ENCODE measurements at regions not wholly inside any gene's neighbourhood (a gene's known extent, or its start where the extent isn't known, plus 50 kb on each side); places are given as distances from the start of the nearest gene placed in this dataset.
A peak's percentile ranks its signal among the peaks of the same experiment; 100 is the strongest.

DNA sequence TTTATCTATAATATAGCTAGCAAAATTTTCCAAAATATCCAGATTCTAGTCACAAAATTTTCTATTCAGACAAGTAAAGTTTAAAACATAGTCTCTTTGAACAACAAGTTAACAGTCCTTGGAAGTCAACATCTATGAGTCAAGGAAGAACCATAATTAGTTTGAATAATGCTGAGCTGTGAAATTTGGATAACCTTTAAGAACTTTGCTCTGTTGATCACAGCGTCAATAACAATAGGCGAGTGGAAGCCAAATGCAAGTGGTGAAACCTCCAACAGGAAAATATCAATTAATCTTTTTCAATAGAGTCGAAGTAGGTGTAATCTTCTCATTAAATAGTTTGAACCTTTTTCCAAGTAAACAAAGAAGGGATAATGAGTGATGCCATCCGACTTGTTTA, 466.6 kb downstream of the FOXG1 start:
- DNase-seq (ENCODE audit: low read depth), result no peak

DNA sequence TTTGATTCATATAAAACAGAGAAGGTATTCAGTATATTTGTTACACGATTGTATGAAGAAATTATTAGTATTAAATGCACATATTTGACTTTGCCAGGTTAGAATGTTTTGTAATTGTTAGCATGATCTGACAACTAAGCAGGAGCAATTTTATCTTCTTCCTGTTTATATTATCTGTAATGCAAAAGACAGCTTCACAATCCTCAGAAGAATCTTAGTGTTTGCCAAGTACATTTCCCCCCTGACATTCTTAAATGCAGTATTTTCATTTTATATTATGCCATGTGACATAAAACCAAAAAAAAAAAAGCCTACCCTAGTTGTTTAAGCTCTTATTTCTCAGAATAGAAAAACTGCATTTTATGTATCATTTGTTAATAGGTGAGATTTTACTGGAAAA, 469.4 kb downstream of the FOXG1 start:
- no peak overlapping the region for H3K4me3 ChIP-seq (ENCODE audit: control insufficient read depth, low read depth, low read length)
- TF ChIP-seq, protein P1, sequence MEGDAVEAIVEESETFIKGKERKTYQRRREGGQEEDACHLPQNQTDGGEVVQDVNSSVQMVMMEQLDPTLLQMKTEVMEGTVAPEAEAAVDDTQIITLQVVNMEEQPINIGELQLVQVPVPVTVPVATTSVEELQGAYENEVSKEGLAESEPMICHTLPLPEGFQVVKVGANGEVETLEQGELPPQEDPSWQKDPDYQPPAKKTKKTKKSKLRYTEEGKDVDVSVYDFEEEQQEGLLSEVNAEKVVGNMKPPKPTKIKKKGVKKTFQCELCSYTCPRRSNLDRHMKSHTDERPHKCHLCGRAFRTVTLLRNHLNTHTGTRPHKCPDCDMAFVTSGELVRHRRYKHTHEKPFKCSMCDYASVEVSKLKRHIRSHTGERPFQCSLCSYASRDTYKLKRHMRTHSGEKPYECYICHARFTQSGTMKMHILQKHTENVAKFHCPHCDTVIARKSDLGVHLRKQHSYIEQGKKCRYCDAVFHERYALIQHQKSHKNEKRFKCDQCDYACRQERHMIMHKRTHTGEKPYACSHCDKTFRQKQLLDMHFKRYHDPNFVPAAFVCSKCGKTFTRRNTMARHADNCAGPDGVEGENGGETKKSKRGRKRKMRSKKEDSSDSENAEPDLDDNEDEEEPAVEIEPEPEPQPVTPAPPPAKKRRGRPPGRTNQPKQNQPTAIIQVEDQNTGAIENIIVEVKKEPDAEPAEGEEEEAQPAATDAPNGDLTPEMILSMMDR (IDR thresholded peaks at IDR 0.05; ENCODE audit: control insufficient read depth, insufficient read depth, low read depth, low read length, missing control alignments), result no peak
- no peak for DNase-seq (ENCODE audit: low read depth)

More for the DNA sequence above, 466.6 kb downstream of the FOXG1 start:
- no peak overlapping the region for H3K4me3 ChIP-seq (ENCODE audit: control insufficient read depth, low read depth, low read length)
- TF ChIP-seq, protein P1 (IDR thresholded peaks at IDR 0.05; ENCODE audit: control insufficient read depth, insufficient read depth, low read depth, low read length, missing control alignments), result no peak

DNA sequence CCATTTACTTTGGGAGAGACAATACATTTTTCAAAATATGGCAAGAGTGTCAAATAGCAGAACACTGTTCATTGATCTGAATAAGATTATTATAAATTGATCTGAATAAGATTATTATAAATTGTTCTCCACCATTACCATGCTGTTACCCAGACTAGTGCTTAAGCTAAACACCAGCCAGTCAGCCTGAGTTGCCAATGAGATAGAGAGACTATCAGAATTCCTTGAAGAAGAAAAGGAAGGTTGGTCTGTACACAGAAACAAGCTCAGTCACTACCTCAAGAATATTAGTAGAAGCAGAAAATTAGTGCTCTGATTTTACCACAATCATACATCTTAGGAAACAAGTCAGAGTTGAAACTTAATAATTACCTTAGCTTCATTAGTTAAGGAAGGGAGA, 469.8 kb downstream of the FOXG1 start:
- H3K4me3 ChIP-seq (ENCODE audit: control insufficient read depth, low read depth, low read length), result no peak overlapping the region
- TF ChIP-seq, protein P1 (IDR thresholded peaks at IDR 0.05; ENCODE audit: control insufficient read depth, insufficient read depth, low read depth, low read length, missing control alignments), result no peak
- DNase-seq (ENCODE audit: low read depth), result no peak

DNA sequence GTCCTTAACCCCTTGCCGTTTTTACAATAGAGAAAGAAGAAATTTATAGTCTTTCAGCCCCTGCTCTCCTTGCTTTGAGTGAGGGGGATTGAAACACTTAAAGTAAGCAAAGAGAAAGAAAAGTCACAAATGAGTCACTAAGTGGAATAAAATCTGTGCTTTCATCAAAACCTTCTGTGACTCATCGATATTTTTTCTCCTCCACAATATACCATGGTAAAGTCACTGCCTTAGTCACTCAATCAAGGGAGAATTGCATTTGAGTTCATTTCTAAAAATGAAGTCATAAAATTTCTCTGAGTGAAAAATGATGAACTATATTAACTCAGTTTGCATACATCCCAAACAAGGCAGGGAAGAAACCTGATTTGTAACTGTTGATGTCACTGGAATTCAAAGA, 470.3 kb downstream of the FOXG1 start:
- no peak overlapping the region for H3K4me3 ChIP-seq (ENCODE audit: control insufficient read depth, low read depth, low read length)
- TF ChIP-seq, protein P1 (IDR thresholded peaks at IDR 0.05; ENCODE audit: control insufficient read depth, insufficient read depth, low read depth, low read length, missing control alignments), result no peak
- no peak for DNase-seq (ENCODE audit: low read depth)

DNA sequence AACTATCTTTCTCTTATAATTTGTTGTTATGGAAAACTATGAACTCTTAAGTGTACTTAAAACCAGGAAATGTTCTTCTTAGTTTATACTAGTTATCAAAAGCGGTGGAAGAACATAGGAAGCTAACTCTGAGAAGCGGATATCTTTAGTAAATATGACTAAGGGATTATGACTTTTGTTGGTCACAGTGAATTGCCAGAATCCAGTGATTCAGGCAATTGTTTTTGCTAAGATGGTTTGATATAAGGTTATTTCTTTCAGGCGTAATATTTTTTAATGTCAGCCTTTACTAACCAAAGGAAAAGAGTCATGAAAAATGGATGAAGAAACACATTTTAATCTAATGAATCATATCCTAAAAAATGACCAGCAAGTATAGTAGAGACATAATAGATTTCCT, 473.5 kb downstream of the FOXG1 start:
- peak; percentile 80 for DNase-seq (ENCODE audit: low read depth)
- TF ChIP-seq, protein P1 (IDR thresholded peaks at IDR 0.05; ENCODE audit: control insufficient read depth, insufficient read depth, low read depth, low read length, missing control alignments), result no peak
- H3K4me3 ChIP-seq (ENCODE audit: control insufficient read depth, low read depth, low read length), result no peak overlapping the region

DNA sequence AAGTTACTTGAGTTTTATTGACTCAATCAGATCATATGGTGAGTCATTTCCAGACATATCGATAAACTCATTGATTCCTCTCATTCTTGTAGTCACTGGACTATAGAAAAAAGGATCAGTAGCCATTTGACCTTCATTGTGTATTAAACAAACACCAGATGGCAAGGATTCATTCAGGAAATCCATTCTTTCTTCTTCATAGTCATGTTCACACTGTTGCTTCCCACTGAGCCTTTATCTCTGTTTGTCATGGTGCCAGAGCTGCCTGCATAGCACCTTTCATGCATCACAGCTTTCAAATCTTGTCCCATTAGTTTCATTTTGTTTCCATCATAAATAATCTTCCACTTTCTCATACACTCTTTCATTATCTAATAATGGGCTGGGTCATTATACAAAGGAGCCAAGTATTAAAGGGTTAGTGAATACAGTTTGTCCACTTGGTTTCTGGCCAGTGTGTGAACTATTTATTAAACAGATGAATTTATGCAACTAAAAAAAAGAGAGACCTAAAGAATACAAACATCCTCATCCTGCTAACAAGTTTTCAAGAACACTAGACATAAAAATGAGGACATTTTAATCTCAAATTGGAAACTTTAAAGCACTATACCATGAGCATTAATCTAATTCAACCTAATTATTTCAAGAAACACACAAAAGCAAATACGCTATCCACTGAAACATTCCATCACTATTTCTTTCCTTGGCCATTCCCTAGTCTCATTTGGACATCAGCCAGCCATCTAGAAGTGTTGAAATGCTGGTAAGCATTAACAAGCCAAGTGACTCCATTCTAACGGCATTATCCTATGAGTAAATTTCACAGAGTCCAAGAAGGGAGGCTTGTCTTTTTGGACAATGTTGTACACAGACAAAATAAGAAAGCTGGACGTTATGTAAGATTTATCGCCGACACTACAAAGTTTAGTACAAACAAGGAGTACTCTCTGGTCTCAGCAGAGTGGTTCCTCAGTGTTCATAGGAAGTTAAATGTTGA, 476.5 kb downstream of the FOXG1 start:
- no peak overlapping the region for H3K4me3 ChIP-seq (ENCODE audit: control insufficient read depth, low read depth, low read length)
- DNase-seq (ENCODE audit: low read depth), result no peak

More for the DNA sequence above, 476.5 kb downstream of the FOXG1 start:
- TF ChIP-seq, protein P1 (IDR thresholded peaks at IDR 0.05; ENCODE audit: control insufficient read depth, insufficient read depth, low read depth, low read length, missing control alignments), result no peak
